H1 (cell line): ENCODE measurements at regions not wholly inside any gene's neighbourhood (a gene's known extent, or its start where the extent isn't known, plus 50 kb on each side); places are given as distances from the start of the nearest gene placed in this dataset.

ENCODE experiments used
- CTCF ChIA-PET: fragments of 300-600 bp; sonication (Branson Sonifier 250); formaldehyde crosslinking; loops from one replicate; lab custom pipeline; 2021; ENCODE audit not compliant: partially characterized antibody; lab: Charles Lee
- POLR2A ChIA-PET: fragments of 300-600 bp; sonication (Branson Sonifier 250); formaldehyde crosslinking; loops from one replicate; lab custom pipeline; 2021; ENCODE audit warnings: inconsistent platforms; ENCODE audit not compliant: partially characterized antibody; lab: Charles Lee
- DNase-seq, 2 experiments: peaks; one replicate each; pipeline versions ENCODE4 v3.0.0 to v3.0.0-alpha.2; 2010 to 2022; ENCODE audit warnings: low spot score in 2 of 2, low read depth in 1 of 2, mixed read lengths in 1 of 2
- FAIRE-seq: peaks from 2 replicates; lab custom pipeline; 2011; peaks lifted over from hg19 to GRCh38; lab: Jason Lieb, UNC
- H2AFZ ChIP-seq: 2 replicates; pipeline ENCODE4 v1.8.1; 2012; ENCODE audit warnings: low read length, inconsistent platforms
- H2AK5ac ChIP-seq: 2 replicates; pipeline ENCODE4 v1.6.1; 2013; ENCODE audit warnings: low read depth, low read length
- H2BK120ac ChIP-seq: replicated peaks from 2 replicates; pipeline ENCODE3; 2013; ENCODE audit warnings: low read depth, low read length, inconsistent platforms
- H2BK12ac ChIP-seq: 2 replicates; pipeline ENCODE4 v1.6.1; 2013; ENCODE audit warnings: low read depth, low read length
- H2BK15ac ChIP-seq: 2 replicates; pipeline ENCODE4 v1.6.1; 2013; ENCODE audit warnings: low read length
- H2BK20ac ChIP-seq: 2 replicates; pipeline ENCODE4 v1.6.1; 2013; ENCODE audit warnings: low read length
- H2BK5ac ChIP-seq: 2 replicates; pipeline ENCODE4 v1.6.1; 2013; ENCODE audit warnings: low read depth, low read length
- H3K14ac ChIP-seq: 2 replicates; pipeline ENCODE4 v1.6.1; 2013; ENCODE audit warnings: inconsistent platforms; ENCODE audit not compliant: insufficient read length
- H3K18ac ChIP-seq: 2 replicates; pipeline ENCODE4 v1.6.1; 2013; ENCODE audit warnings: low read length; ENCODE audit errors: extremely low read depth
- H3K23ac ChIP-seq: 2 replicates; pipeline ENCODE4 v1.6.1; 2013; ENCODE audit warnings: inconsistent platforms; ENCODE audit not compliant: insufficient read length
- H3K23me2 ChIP-seq: 2 replicates; pipeline ENCODE4 v1.6.1; 2013; ENCODE audit warnings: low read depth, low read length
- H3K27ac ChIP-seq: 2 replicates; pipeline ENCODE4 v1.6.1; 2011; ENCODE audit warnings: low read depth, low read length, inconsistent platforms
- H3K27me3 ChIP-seq, 4 experiments: replicated peaks in 1 of 4; 1 replicate in 1 of 4; 2 replicates in 3 of 4; pipeline versions ENCODE4 v1.6.1 to v1.8.1; 2011 to 2013; ENCODE audit warnings: low read length in 3 of 4, mild to moderate bottlenecking in 3 of 4, inconsistent platforms in 2 of 4, mixed read lengths in 2 of 4, moderate library complexity in 1 of 4; ENCODE audit not compliant: control insufficient read depth in 3 of 4, insufficient read depth in 3 of 4; ENCODE audit errors: extremely low read depth in 1 of 4
- H3K36me3 ChIP-seq, 4 experiments: 2 replicates each; pipeline versions ENCODE4 v1.6.1 to v1.8.1; 2011 to 2013; ENCODE audit warnings: mild to moderate bottlenecking in 4 of 4, low read length in 3 of 4, moderate library complexity in 2 of 4, control low read depth in 1 of 4, inconsistent platforms in 1 of 4; ENCODE audit not compliant: insufficient read depth in 4 of 4, control insufficient read depth in 2 of 4
- H3K4ac ChIP-seq: replicated peaks from 2 replicates; pipeline ENCODE3; 2013; ENCODE audit warnings: low read length, low read depth, mixed read lengths, inconsistent platforms; ENCODE audit not compliant: insufficient read length
- H3K4me1 ChIP-seq, 4 experiments: replicated peaks in 1 of 4; 1 replicate in 1 of 4; 2 replicates in 3 of 4; pipeline versions ENCODE4 v1.6.1 to v1.8.1; 2011 to 2013; ENCODE audit warnings: low read length in 3 of 4, inconsistent platforms in 2 of 4, mixed read lengths in 1 of 4; ENCODE audit not compliant: insufficient read depth in 4 of 4, control insufficient read depth in 3 of 4
- H3K4me2 ChIP-seq, 2 experiments: 2 replicates each; pipeline versions ENCODE4 v1.6.1 to v1.8.1; 2011 to 2013; ENCODE audit warnings: low read depth in 2 of 2, low read length in 2 of 2, control low read depth in 1 of 2, inconsistent platforms in 1 of 2, mild to moderate bottlenecking in 1 of 2; ENCODE audit not compliant: insufficient read depth in 1 of 2
- H3K4me3 ChIP-seq, 4 experiments: fragments of 200-600, 300-600 bp in 1 of 4; sonication (generic), shearing (Covaris generic), sonication (Bioruptor Twin) in 1 of 4; 2 replicates each; pipeline versions ENCODE4 v1.5.1 to v1.8.1; 2011 to 2016; ENCODE audit warnings: low read length in 4 of 4, low read depth in 3 of 4, control low read depth in 2 of 4, inconsistent platforms in 2 of 4, mild to moderate bottlenecking in 2 of 4, mixed read lengths in 1 of 4, moderate library complexity in 1 of 4; ENCODE audit not compliant: insufficient read depth in 2 of 4; ENCODE audit errors: extremely low read depth in 1 of 4
- H3K56ac ChIP-seq: replicated peaks from 2 replicates; pipeline ENCODE3; 2013; ENCODE audit warnings: low read depth, mild to moderate bottlenecking, mixed read lengths, low read length, inconsistent platforms; ENCODE audit not compliant: insufficient read length
- H3K79me1 ChIP-seq: 2 replicates; pipeline ENCODE4 v1.6.1; 2013; ENCODE audit warnings: low read depth, low read length, control low read depth
- H3K79me2 ChIP-seq, 2 experiments: 2 replicates each; pipeline versions ENCODE4 v1.6.1 to v1.8.1; 2012 to 2013; ENCODE audit warnings: low read length in 2 of 2, mild to moderate bottlenecking in 2 of 2, inconsistent platforms in 1 of 2; ENCODE audit not compliant: insufficient read depth in 2 of 2, control insufficient read depth in 1 of 2
- H3K9ac ChIP-seq, 4 experiments: replicated peaks in 1 of 4; 1 replicate in 1 of 4; 2 replicates in 3 of 4; pipeline versions ENCODE4 v1.6.1 to v1.8.1; 2011 to 2013; ENCODE audit warnings: low read depth in 3 of 4, low read length in 3 of 4, control low read depth in 2 of 4, mild to moderate bottlenecking in 2 of 4, moderate library complexity in 2 of 4, inconsistent platforms in 1 of 4; ENCODE audit errors: extremely low read depth in 1 of 4
- H3K9me3 ChIP-seq, 2 experiments: 2 replicates each; pipeline versions ENCODE4 v1.6.1 to v1.8.1; 2012 to 2013; ENCODE audit warnings: mild to moderate bottlenecking in 2 of 2, moderate library complexity in 2 of 2, control low read depth in 1 of 2, inconsistent platforms in 1 of 2, low read depth in 1 of 2, low read length in 1 of 2, mixed read lengths in 1 of 2; ENCODE audit not compliant: insufficient read depth in 2 of 2
- H4K20me1 ChIP-seq, 2 experiments: replicated peaks in 1 of 2; 2 replicates each; pipeline versions ENCODE3 to v1.8.1; 2011 to 2013; ENCODE audit warnings: inconsistent platforms in 2 of 2, low read length in 2 of 2, mild to moderate bottlenecking in 1 of 2; ENCODE audit not compliant: insufficient read depth in 2 of 2, control insufficient read depth in 1 of 2
- H4K5ac ChIP-seq: 2 replicates; pipeline ENCODE4 v1.6.1; 2013; ENCODE audit warnings: low read length, low read depth, mixed read lengths, inconsistent platforms; ENCODE audit not compliant: insufficient read length
- H4K8ac ChIP-seq: 2 replicates; pipeline ENCODE4 v1.8.0; 2013; ENCODE audit warnings: mild to moderate bottlenecking, moderate library complexity, low read length, inconsistent platforms; ENCODE audit not compliant: insufficient read depth; ENCODE audit errors: extremely low read depth
- H4K91ac ChIP-seq: replicated peaks from 2 replicates; pipeline ENCODE3; 2013; ENCODE audit warnings: low read length, mixed read lengths, inconsistent platforms; ENCODE audit not compliant: insufficient read length
- ASH2L ChIP-seq: fragments of 200-600, 300-600 bp; sonication (generic); IDR thresholded peaks from one replicate; pipeline ENCODE4 v1.7.1; 2017; ENCODE audit warnings: low read length
- CBX5 ChIP-seq: fragments of 300-800, 300-1000 bp; sonication (generic); IDR thresholded peaks from 2 replicates; pipeline ENCODE4 v1.7.1; 2016; ENCODE audit warnings: antibody characterized with exemption, low read length, low read depth
- CBX8 ChIP-seq: fragments of 300-800, 300-1000 bp; sonication (generic); IDR thresholded peaks from 2 replicates; pipeline ENCODE4 v1.7.1; 2016; ENCODE audit warnings: low read depth, low read length, borderline replicate concordance
- GABPA ChIP-seq: IDR thresholded peaks from 2 replicates; pipeline ENCODE4 v1.6.1; 2011; ENCODE audit warnings: mild to moderate bottlenecking, low read length, moderate library complexity, borderline replicate concordance; ENCODE audit not compliant: insufficient read depth
- GTF2F1 ChIP-seq: IDR thresholded peaks from 2 replicates; pipeline ENCODE4 v1.6.1; 2012; ENCODE audit warnings: low read depth, low read length, improper control_type of control experiment, borderline replicate concordance
- HDAC2 ChIP-seq, 2 experiments: fragments of 300-600 bp in 1 of 2; sonication (generic) in 1 of 2; IDR thresholded peaks; 2 replicates each; pipeline ENCODE4 v1.6.1; 2011 to 2012; ENCODE audit warnings: low read depth in 2 of 2, low read length in 2 of 2, mild to moderate bottlenecking in 2 of 2, moderate library complexity in 2 of 2, borderline replicate concordance in 1 of 2, inconsistent platforms in 1 of 2
- PHF8 ChIP-seq: fragments of 200-600 bp; sonication (generic); conservative IDR thresholded peaks from 2 replicates; pipeline ENCODE4 v1.7.1; 2012; ENCODE audit warnings: low read depth, mild to moderate bottlenecking, inconsistent platforms, low read length, moderate library complexity
- RAD21 ChIP-seq, 2 experiments: IDR thresholded peaks in 1 of 2; conservative IDR thresholded peaks in 1 of 2; 2 replicates each; pipeline ENCODE4 v1.6.1; 2011; ENCODE audit warnings: low read depth in 2 of 2, low read length in 2 of 2, improper control_type of control experiment in 1 of 2, inconsistent platforms in 1 of 2, mild to moderate bottlenecking in 1 of 2, moderate library complexity in 1 of 2
- RFX5 ChIP-seq: IDR thresholded peaks from 2 replicates; pipeline ENCODE4 v1.6.1; 2011; ENCODE audit warnings: low read depth, low read length, improper control_type of control experiment, borderline replicate concordance
- SP1 ChIP-seq: IDR thresholded peaks from 2 replicates; pipeline ENCODE4 v1.6.1; 2011; ENCODE audit warnings: low read depth, low read length
- SRF ChIP-seq: IDR thresholded peaks from 2 replicates; pipeline ENCODE4 v1.6.1; 2011; ENCODE audit warnings: mild to moderate bottlenecking, low read depth, low read length, moderate library complexity
- TAF1 ChIP-seq: IDR thresholded peaks from 2 replicates; pipeline ENCODE4 v1.6.1; 2011; ENCODE audit warnings: mild to moderate bottlenecking, low read depth, low read length
- TCF12 ChIP-seq: IDR thresholded peaks from 2 replicates; pipeline ENCODE4 v1.6.1; 2011; ENCODE audit warnings: low read depth, mild to moderate bottlenecking, low read length
- YY1 ChIP-seq: IDR thresholded peaks from 2 replicates; pipeline ENCODE4 v1.6.1; 2011; ENCODE audit warnings: low read depth, mild to moderate bottlenecking, low read length
- WGBS, 2 experiments: shearing (Covaris generic) in 1 of 2; methylation state at CpG; one replicate each; pipeline versions ENCODE4 v1.1.6 to v1.1.7; 2013 to 2015; ENCODE audit warnings: low lambda C conversion rate in 2 of 2, mixed read lengths in 2 of 2, inconsistent platforms in 1 of 2, low coverage in 1 of 2, missing lambda C conversion rate in 1 of 2; ENCODE audit not compliant: insufficient replicate concordance in 2 of 2, insufficient coverage in 1 of 2, insufficient read length in 1 of 2; ENCODE audit errors: extremely low coverage in 1 of 2, missing lambda C conversion rate in 1 of 2; 5-methylcytosine and 5-hydroxymethylcytosine counted together

DNA sequence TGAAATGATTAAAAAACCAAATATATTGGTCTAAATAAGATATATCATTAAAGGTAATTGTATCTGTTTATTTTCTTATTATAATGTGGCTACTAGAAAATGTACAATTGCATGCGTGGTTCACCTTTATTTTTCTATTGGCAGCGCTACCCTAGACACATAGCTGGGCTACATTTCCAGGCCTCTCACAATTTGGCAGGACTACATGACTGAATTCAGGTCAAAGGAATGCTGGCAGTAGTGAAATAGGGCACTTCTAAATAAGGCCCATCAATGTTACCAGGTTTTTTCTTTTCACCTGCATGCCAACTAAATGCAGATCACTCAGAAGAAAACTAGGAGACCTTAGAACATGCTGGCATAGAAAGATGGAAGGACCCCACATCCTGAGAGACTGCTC, 1072.9 kb upstream of the SLIT2 start:
- CTCF ChIA-PET = no interaction called here
- no peaks in the 10 kb centered on the region for H3K36me3 ChIP-seq
- no peak overlapping the region for H3K56ac ChIP-seq
- H3K4me2 ChIP-seq = no peak overlapping the region
- no peaks in the 10 kb centered on the region for H3K79me2 ChIP-seq
- H3K27ac ChIP-seq = no peak overlapping the region
- no peak overlapping the region for H3K23ac ChIP-seq
- POLR2A ChIA-PET = no interaction called here
- no peaks in the 10 kb centered on the region for H3K79me1 ChIP-seq
- H4K5ac ChIP-seq = no peak overlapping the region
- H3K18ac ChIP-seq = no peak overlapping the region
- DNase-seq (no peak), FAIRE-seq (no peak)
- H3K9ac ChIP-seq = no peak overlapping the region
- H2BK120ac ChIP-seq = no peak overlapping the region
- H3K9me3 ChIP-seq = 0 out of 4 replicates have a peak, but pooled peaks cover 0 to 3% of the 10 kb centered on the region in 2 experiments
- no peak overlapping the region for H2BK5ac ChIP-seq
- no peak overlapping the region for H3K14ac ChIP-seq
- H3K27me3 ChIP-seq = no peaks in the 10 kb centered on the region
- H4K20me1 ChIP-seq = no peaks in the 10 kb centered on the region
- no peak overlapping the region for H2BK15ac ChIP-seq
- no peaks in the 10 kb centered on the region for H3K4me1 ChIP-seq
- no peak overlapping the region for H3K4me3 ChIP-seq
- no peak overlapping the region for H2AFZ ChIP-seq
- no peak overlapping the region for H4K8ac ChIP-seq
- WGBS, 2 experiments = 98% methylated on average over 2 of the region's 2 CpGs; no CpG with 5 or more reads in 1 of the 2 experiments
- no peak overlapping the region for H2BK20ac ChIP-seq
- H2AK5ac ChIP-seq = no peak overlapping the region
- no peak overlapping the region for H2BK12ac ChIP-seq
- no peak overlapping the region for H3K4ac ChIP-seq
- H3K23me2 ChIP-seq = no peaks in the 10 kb centered on the region
- no peak overlapping the region for H4K91ac ChIP-seq
- no peak for TF ChIP-seq TCF12
- no peak for TF ChIP-seq SP1
- no peak for TF ChIP-seq GABPA
- no peak for TF ChIP-seq HDAC2 (IDR thresholded peaks at IDR 0.05; ENCODE audit: borderline replicate concordance in 1 of 2, low read depth in 2 of 2, low read length in 2 of 2)
- TF ChIP-seq SRF = no peak
- TF ChIP-seq ASH2L = no peak
- TF ChIP-seq GTF2F1 = no peak
- no peak for TF ChIP-seq RAD21 (IDR thresholded peaks at IDR 0.05 in 1 of 2, conservative IDR thresholded peaks at IDR 0.05 in 1 of 2; ENCODE audit: low read depth in 2 of 2, low read length in 2 of 2)
- no peak for TF ChIP-seq TAF1
- TF ChIP-seq CBX5 = no peak
- no peak for TF ChIP-seq PHF8
- TF ChIP-seq CBX8 = no peak
- TF ChIP-seq YY1 = no peak
- TF ChIP-seq RFX5 = no peak
